Rectal smooth muscle tissue (tissue), 1 donor: ENCODE measurements at regions not wholly inside any gene's neighbourhood (a gene's known extent, or its start where the extent isn't known, plus 50 kb on each side); places are given as distances from the start of the nearest gene placed in this dataset.
"Not testable (repeated sequence)": the region's sequence is repeated elsewhere in the genome, so short reads cannot be mapped to it uniquely, and the experiment has no call there.

Experiments
- H3K27ac ChIP-seq: one replicate; pipeline ENCODE4 v1.7.0; 2013; ENCODE audit warnings: low read depth, low read length, inconsistent platforms
- H3K27me3 ChIP-seq: one replicate; pipeline ENCODE4 v1.7.0; 2013; ENCODE audit warnings: low read length; ENCODE audit not compliant: control insufficient read depth, insufficient read depth
- H3K36me3 ChIP-seq: one replicate; pipeline ENCODE4 v1.7.0; 2013; ENCODE audit warnings: low read length; ENCODE audit not compliant: control insufficient read depth, insufficient read depth
- H3K4me1 ChIP-seq: one replicate; pipeline ENCODE4 v1.7.0; 2013; ENCODE audit warnings: low read length; ENCODE audit not compliant: control insufficient read depth, insufficient read depth
- H3K4me3 ChIP-seq: one replicate; pipeline ENCODE4 v1.7.0; 2013; ENCODE audit warnings: low read length
- H3K9ac ChIP-seq: one replicate; pipeline ENCODE4 v1.7.0; 2013; ENCODE audit warnings: low read length

DNA sequence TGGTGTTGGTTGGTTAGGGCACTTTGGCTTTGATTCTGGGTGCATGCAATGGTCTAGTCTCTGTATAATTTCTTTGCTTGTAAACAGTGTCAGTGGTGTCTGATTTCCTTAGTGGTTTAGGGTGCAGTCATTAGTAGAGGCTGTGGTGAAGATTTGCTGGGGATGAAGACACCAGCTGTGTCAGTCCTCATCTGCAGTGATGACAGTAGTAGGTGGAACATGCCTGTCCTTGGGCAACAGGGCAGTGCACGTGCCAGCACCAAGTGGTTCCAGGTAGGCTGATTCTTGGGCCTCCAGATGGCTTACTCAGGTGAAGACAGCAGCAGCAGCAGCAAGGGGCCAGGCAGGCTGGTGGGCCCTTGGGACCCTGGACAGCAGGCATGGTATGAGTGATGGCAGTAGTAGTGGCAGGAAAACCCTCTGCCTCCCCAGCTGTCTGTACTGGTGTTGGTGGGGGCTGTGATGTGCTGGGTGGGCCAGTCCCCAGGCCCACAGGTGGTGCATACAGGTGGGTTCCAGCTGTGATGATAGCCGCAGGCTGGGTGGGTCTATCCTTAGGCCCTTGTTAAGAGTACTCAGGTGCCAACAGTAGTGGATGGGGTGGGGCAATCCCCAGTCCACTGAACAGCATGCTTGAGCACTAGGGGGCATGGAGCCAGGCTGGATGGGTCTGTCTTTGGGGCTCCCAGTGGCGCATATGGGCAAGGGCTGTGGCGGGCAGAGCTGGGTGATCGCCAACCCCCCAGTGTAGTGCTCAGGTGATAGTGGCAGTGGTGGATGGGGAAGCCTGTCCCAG, 140.7 kb upstream of the THUMPD2 start:
- no peaks in the 10 kb centered on the region for H3K36me3 ChIP-seq
- no peak overlapping the region for H3K27ac ChIP-seq
- H3K4me3 ChIP-seq: no peak overlapping the region
- H3K4me1 ChIP-seq: peaks cover 2% of the 10 kb centered on the region
- no peak overlapping the region for H3K9ac ChIP-seq
- H3K27me3 ChIP-seq: no peaks in the 10 kb centered on the region

GRCh38 chr2:39918886-39919285, 139.8 kb upstream of the THUMPD2 start:
- Histone ChIP-seq H3K27ac (no peak overlapping the region), H3K4me1 (peaks cover 5% of the 10 kb centered on the region), H3K9ac (no peak overlapping the region), H3K4me3 (no peak overlapping the region), H3K27me3 (no peaks in the 10 kb centered on the region), H3K36me3 (no peaks in the 10 kb centered on the region)

GRCh38 chr2:39917371-39917770, 138.3 kb upstream of the THUMPD2 start:
- not testable (repeated sequence) for H3K27me3 ChIP-seq, H3K9ac ChIP-seq, H3K4me1 ChIP-seq, H3K27ac ChIP-seq, H3K36me3 ChIP-seq, H3K4me3 ChIP-seq

GRCh38 chr2:39914949-39915348, 135.9 kb upstream of the THUMPD2 start:
- H3K4me1 ChIP-seq: peaks cover 5% of the 10 kb centered on the region
- no peak overlapping the region for H3K27ac ChIP-seq
- no peak overlapping the region for H3K9ac ChIP-seq
- H3K4me3 ChIP-seq: no peak overlapping the region
- no peaks in the 10 kb centered on the region for H3K36me3 ChIP-seq
- no peaks in the 10 kb centered on the region for H3K27me3 ChIP-seq

DNA sequence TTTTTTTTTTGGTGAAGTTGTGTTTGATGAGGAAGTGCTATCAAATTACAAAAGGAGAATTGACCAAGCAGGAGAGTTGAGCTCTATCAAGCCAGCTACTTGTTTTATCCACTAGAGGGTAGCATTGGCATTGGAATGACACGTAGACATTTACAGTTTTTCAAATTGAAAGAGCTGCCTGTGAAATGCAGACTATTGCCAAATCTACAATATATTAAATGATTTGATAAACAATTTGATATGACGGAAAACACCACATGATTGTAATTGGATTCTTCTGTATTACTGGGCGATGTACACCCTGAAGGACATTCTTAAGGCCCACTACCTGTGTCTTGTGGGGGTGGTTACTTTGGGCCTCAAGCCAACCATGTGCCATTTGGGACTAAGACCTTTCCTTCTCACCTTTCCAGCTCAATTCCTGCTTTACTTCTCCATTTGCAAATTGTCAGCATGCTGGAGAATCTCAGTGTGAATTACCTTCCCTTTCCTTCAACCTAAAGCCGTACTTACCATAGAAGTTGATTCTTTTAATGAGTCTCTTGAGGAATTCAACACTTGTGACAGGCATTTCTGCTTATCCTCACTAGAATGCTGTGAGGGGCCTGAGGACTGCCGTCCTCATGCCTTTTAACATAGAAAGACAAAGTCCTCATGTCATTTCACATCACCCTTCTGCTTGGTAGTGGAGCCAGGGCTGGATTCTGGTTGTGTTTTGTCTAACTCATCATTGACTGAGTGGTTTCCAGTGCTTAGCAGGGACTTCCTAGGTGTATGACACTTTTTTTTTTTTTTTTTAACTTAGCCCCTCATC, 134.8 kb upstream of the THUMPD2 start:
- H3K9ac ChIP-seq: no peak overlapping the region
- no peaks in the 10 kb centered on the region for H3K27me3 ChIP-seq
- no peak overlapping the region for H3K4me3 ChIP-seq
- no peak overlapping the region for H3K27ac ChIP-seq
- peaks cover 5% of the 10 kb centered on the region for H3K4me1 ChIP-seq
- no peaks in the 10 kb centered on the region for H3K36me3 ChIP-seq

DNA sequence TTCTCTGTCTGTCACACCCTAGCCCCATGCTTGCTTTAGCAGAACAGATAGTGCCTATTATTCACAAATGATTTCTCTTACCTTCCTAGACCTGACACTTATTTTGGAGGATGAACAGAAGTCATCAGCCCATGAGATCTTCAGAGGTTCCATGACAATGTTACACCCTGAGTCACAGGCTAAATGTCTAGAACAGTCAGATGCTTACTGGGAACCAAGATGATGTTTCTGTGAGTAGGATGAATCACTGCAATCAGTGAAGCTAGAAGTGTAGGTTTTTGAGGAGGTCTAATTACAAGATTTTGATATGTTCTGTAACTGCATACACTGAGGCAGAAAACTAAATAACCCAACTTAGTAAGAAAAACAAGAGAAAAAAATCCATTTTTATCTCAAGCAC, 123.0 kb upstream of the THUMPD2 start:
- Histone ChIP-seq H3K4me1 (no peaks in the 10 kb centered on the region), H3K27me3 (no peaks in the 10 kb centered on the region), H3K36me3 (no peaks in the 10 kb centered on the region), H3K4me3 (no peak overlapping the region), H3K27ac (no peak overlapping the region), H3K9ac (no peak overlapping the region)

DNA sequence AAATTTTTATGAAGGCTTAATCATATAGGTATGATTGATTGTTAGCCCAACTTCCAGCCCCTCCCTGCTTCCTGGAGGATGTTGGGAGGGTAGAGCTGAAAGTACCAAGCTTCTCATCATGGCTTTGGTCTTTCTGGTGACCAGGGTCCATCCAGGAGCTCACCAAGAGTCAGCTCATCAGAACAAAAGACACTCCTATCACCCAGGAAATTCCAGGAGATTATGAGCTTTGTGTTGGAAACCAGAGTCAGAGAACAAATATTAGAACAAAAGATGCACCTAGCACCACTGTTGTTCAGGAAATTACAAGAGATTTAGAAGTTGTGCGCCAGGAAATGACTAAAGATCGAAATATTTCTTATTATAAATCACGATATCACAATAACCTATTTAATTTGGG, 119.9 kb upstream of the THUMPD2 start:
- Histone ChIP-seq H3K9ac (no peak overlapping the region), H3K27ac (no peak overlapping the region), H3K27me3 (no peaks in the 10 kb centered on the region), H3K36me3 (no peaks in the 10 kb centered on the region), H3K4me3 (no peak overlapping the region), H3K4me1 (no peaks in the 10 kb centered on the region)

DNA sequence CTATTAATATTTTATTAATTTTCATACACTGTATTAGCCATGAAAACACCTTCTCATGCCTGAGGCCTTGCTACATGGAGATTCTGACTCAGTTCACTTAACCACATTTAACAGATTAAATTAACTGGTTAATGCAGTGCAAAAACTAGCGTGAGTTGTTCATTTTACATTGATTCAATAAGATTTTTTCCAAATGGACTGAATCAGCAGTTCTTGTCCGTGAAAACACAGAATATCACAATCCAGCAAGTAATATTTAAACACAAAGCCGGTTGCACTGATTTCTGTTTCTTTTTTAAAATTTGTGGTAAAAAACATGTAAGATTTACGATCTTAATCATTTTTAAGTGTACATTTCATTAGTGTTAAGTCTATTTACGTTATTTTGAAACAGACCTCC, 118.2 kb upstream of the THUMPD2 start:
- no peak overlapping the region for H3K27ac ChIP-seq
- no peak overlapping the region for H3K4me3 ChIP-seq
- no peaks in the 10 kb centered on the region for H3K36me3 ChIP-seq
- H3K9ac ChIP-seq: no peak overlapping the region
- H3K27me3 ChIP-seq: no peaks in the 10 kb centered on the region
- H3K4me1 ChIP-seq: no peaks in the 10 kb centered on the region

DNA sequence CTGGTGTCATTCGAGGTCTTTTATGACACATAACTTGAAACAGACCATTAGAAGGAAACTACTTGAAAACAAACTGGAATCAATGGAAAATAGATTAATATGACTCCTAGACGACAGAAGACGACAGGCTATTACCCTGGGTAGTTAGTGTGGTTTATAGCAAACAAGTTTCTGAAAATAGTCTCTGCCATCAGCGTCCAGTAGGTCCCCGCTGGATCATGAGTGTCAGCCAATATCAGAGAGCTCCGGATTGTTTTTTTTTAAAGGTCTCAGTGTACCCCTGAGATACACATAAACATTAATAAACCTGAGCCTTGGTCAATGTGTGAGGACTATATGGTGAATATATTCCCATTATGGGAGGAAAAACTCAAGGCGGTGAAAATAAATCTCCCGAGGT, 115.0 kb upstream of the THUMPD2 start:
- Histone ChIP-seq H3K36me3 (no peaks in the 10 kb centered on the region), H3K27ac (no peak overlapping the region), H3K27me3 (no peaks in the 10 kb centered on the region), H3K4me1 (no peaks in the 10 kb centered on the region), H3K9ac (no peak overlapping the region), H3K4me3 (no peak overlapping the region)

- Histone ChIP-seq H3K9ac (no peak overlapping the region), H3K4me3 (no peak overlapping the region), H3K4me1 (no peaks in the 10 kb centered on the region), H3K36me3 (no peaks in the 10 kb centered on the region), H3K27me3 (no peaks in the 10 kb centered on the region), H3K27ac (no peak overlapping the region)
Measured at GRCh38 chr2:39893616-39894015, 114.6 kb upstream of the THUMPD2 start.

GRCh38 chr2:39881948-39882347, 102.9 kb upstream of the THUMPD2 start:
- Histone ChIP-seq H3K27me3 (no peaks in the 10 kb centered on the region), H3K9ac (no peak overlapping the region), H3K4me3 (no peak overlapping the region), H3K4me1 (peaks cover 2% of the 10 kb centered on the region), H3K36me3 (no peaks in the 10 kb centered on the region), H3K27ac (peak overlapping the region; percentile 40)

DNA sequence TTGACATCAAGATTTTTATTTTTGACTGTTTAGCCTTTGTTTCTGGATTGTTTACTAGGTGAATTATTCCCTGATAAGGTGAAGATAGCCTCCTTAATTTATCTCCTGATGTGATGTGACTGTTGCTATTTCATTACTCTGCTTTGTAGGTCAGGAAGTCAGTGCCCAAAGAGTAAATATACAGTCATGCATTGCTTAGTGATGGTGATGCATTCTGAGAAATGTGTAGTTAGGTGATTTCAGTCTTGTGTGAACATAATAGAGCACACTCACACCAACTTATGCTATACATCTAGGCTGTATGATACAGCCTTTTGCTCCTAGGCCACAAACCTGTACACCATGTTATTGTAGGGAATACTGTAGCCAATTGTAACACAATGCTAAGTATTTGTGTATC, 102.4 kb upstream of the THUMPD2 start:
- H3K27me3 ChIP-seq: no peaks in the 10 kb centered on the region
- peak overlapping the region; percentile 40 for H3K27ac ChIP-seq
- no peaks in the 10 kb centered on the region for H3K36me3 ChIP-seq
- H3K4me1 ChIP-seq: peaks cover 2% of the 10 kb centered on the region
- no peak overlapping the region for H3K9ac ChIP-seq
- H3K4me3 ChIP-seq: no peak overlapping the region

DNA sequence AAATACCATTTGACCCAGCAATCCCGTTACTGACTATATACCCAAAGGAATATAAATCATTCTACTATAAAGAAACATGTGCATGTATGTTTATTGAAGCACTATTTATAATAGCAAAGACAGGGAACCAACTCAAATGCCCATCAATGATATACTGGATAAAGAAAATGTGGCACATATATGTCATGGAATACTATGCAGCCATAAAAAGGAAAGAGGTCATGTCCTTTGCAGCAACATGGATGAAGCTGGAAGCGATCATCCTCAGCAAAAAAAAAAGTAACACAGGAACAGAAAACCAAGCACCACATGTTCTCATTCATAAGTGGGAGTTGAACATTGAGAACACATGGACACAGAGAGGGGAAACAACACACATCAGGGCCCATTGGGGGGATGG, 99.9 kb upstream of the THUMPD2 start:
- not testable (repeated sequence) for H3K4me1 ChIP-seq, H3K36me3 ChIP-seq, H3K27ac ChIP-seq, H3K9ac ChIP-seq, H3K27me3 ChIP-seq, H3K4me3 ChIP-seq
